ENCODE measurements at regions not wholly inside any gene's neighbourhood (a gene's known extent, or its start where the extent isn't known, plus 50 kb on each side); places are given as distances from the start of the nearest gene placed in this dataset.
"Not testable (repeated sequence)": the region's sequence is repeated elsewhere in the genome, so short reads cannot be mapped to it uniquely, and the experiment has no call there.

- Histone ChIP-seq H3K4me3 (ENCODE audit: insufficient read depth, low read length) (no peak overlapping the region), H3K27me3 (ENCODE audit: insufficient read depth, low read length) (no peaks in the 10 kb centered on the region), H4K20me1 (ENCODE audit: insufficient read depth, low read length) (no peaks in the 10 kb centered on the region), H2AFZ (ENCODE audit: low read length) (no peak overlapping the region), H3K4me1 (ENCODE audit: insufficient read depth, low read length) (no peaks in the 10 kb centered on the region), H3K4me2 (ENCODE audit: insufficient read depth, low read length) (no peak overlapping the region), H3K36me3 (ENCODE audit: insufficient read depth, low read length) (no peaks in the 10 kb centered on the region), H3K9me3 (ENCODE audit: low read depth, low read length) (no peaks in the 10 kb centered on the region), H3K27ac (ENCODE audit: low read depth, low read length) (no peak overlapping the region), H3K79me2 (ENCODE audit: insufficient read depth, low read length) (no peaks in the 10 kb centered on the region)
- no peak for DNase-seq (ENCODE audit: insufficient read length, low spot score, missing footprints)
- no peak for TF ChIP-seq CTCF (IDR thresholded peaks at IDR 0.05; ENCODE audit: extremely low read depth, low read depth, low read length)
Observed at GRCh38 chr3:135652388-135652787, 313.1 kb upstream of the PPP2R3A start.

GRCh38 chr3:135655328-135655727, 310.2 kb upstream of the PPP2R3A start:
- H3K4me1 ChIP-seq (ENCODE audit: insufficient read depth, low read length): no peaks in the 10 kb centered on the region
- no peak overlapping the region for H2AFZ ChIP-seq (ENCODE audit: low read length)
- no peaks in the 10 kb centered on the region for H3K36me3 ChIP-seq (ENCODE audit: insufficient read depth, low read length)
- no peak overlapping the region for H3K27ac ChIP-seq (ENCODE audit: low read depth, low read length)
- H3K27me3 ChIP-seq (ENCODE audit: insufficient read depth, low read length): no peaks in the 10 kb centered on the region
- DNase-seq (ENCODE audit: insufficient read length, low spot score, missing footprints): no peak
- H3K9me3 ChIP-seq (ENCODE audit: low read depth, low read length): no peaks in the 10 kb centered on the region
- no peak for TF ChIP-seq CTCF (IDR thresholded peaks at IDR 0.05; ENCODE audit: extremely low read depth, low read depth, low read length)
- H3K4me2 ChIP-seq (ENCODE audit: insufficient read depth, low read length): no peak overlapping the region
- no peak overlapping the region for H3K4me3 ChIP-seq (ENCODE audit: insufficient read depth, low read length)
- no peaks in the 10 kb centered on the region for H4K20me1 ChIP-seq (ENCODE audit: insufficient read depth, low read length)
- H3K79me2 ChIP-seq (ENCODE audit: insufficient read depth, low read length): no peaks in the 10 kb centered on the region

GRCh38 chr3:135658451-135658850, 307.1 kb upstream of the PPP2R3A start:
- not testable (repeated sequence) for H3K36me3 ChIP-seq (ENCODE audit: insufficient read depth, low read length); H3K4me3 ChIP-seq (ENCODE audit: insufficient read depth, low read length); H3K27ac ChIP-seq (ENCODE audit: low read depth, low read length); H3K27me3 ChIP-seq (ENCODE audit: insufficient read depth, low read length); H3K4me1 ChIP-seq (ENCODE audit: insufficient read depth, low read length); H3K79me2 ChIP-seq (ENCODE audit: insufficient read depth, low read length); H3K4me2 ChIP-seq (ENCODE audit: insufficient read depth, low read length); H2AFZ ChIP-seq (ENCODE audit: low read length); H4K20me1 ChIP-seq (ENCODE audit: insufficient read depth, low read length); H3K9me3 ChIP-seq (ENCODE audit: low read depth, low read length); DNase-seq (ENCODE audit: insufficient read length, low spot score, missing footprints)

- H4K20me1 ChIP-seq (ENCODE audit: insufficient read depth, low read length): no peaks in the 10 kb centered on the region
- H3K36me3 ChIP-seq (ENCODE audit: insufficient read depth, low read length): no peaks in the 10 kb centered on the region
- no peak overlapping the region for H2AFZ ChIP-seq (ENCODE audit: low read length)
- H3K79me2 ChIP-seq (ENCODE audit: insufficient read depth, low read length): no peaks in the 10 kb centered on the region
- H3K4me2 ChIP-seq (ENCODE audit: insufficient read depth, low read length): no peak overlapping the region
- no peak overlapping the region for H3K27ac ChIP-seq (ENCODE audit: low read depth, low read length)
- no peak overlapping the region for H3K4me3 ChIP-seq (ENCODE audit: insufficient read depth, low read length)
- no peaks in the 10 kb centered on the region for H3K4me1 ChIP-seq (ENCODE audit: insufficient read depth, low read length)
- DNase-seq (ENCODE audit: insufficient read length, low spot score, missing footprints): no peak
- no peaks in the 10 kb centered on the region for H3K27me3 ChIP-seq (ENCODE audit: insufficient read depth, low read length)
- no peak for TF ChIP-seq CTCF (IDR thresholded peaks at IDR 0.05; ENCODE audit: extremely low read depth, low read depth, low read length)
- H3K9me3 ChIP-seq (ENCODE audit: low read depth, low read length): no peaks in the 10 kb centered on the region
Observed at GRCh38 chr3:135667061-135667460, 298.5 kb upstream of the PPP2R3A start.

- DNase-seq (ENCODE audit: insufficient read length, low spot score, missing footprints): no peak
- Histone ChIP-seq H3K36me3 (ENCODE audit: insufficient read depth, low read length) (no peaks in the 10 kb centered on the region), H2AFZ (ENCODE audit: low read length) (no peak overlapping the region), H3K27me3 (ENCODE audit: insufficient read depth, low read length) (no peaks in the 10 kb centered on the region), H3K4me1 (ENCODE audit: insufficient read depth, low read length) (no peaks in the 10 kb centered on the region), H3K9me3 (ENCODE audit: low read depth, low read length) (no peaks in the 10 kb centered on the region), H3K4me3 (ENCODE audit: insufficient read depth, low read length) (no peak overlapping the region), H4K20me1 (ENCODE audit: insufficient read depth, low read length) (no peaks in the 10 kb centered on the region), H3K79me2 (ENCODE audit: insufficient read depth, low read length) (no peaks in the 10 kb centered on the region), H3K4me2 (ENCODE audit: insufficient read depth, low read length) (no peak overlapping the region), H3K27ac (ENCODE audit: low read depth, low read length) (no peak overlapping the region)
- TF ChIP-seq CTCF (IDR thresholded peaks at IDR 0.05; ENCODE audit: extremely low read depth, low read depth, low read length): no peak
Observed at GRCh38 chr3:135674508-135674907, 291.0 kb upstream of the PPP2R3A start.
